Lower leg skin (tissue), 3 donors: ENCODE measurements at regions not wholly inside any gene's neighbourhood (a gene's known extent, or its start where the extent isn't known, plus 50 kb on each side); places are given as distances from the start of the nearest gene placed in this dataset.
"Not testable (repeated sequence)": the region's sequence is repeated elsewhere in the genome, so short reads cannot be mapped to it uniquely, and the experiment has no call there.

Source experiments
- POLR2A ChIP-seq, 2 donors: fragments of 450-650 bp; IDR thresholded peaks; one replicate each; pipeline ENCODE4 v1.6.1; 2016 to 2017; ENCODE audit warnings: antibody characterized with exemption in 2 of 2, mild to moderate bottlenecking in 1 of 2, moderate library complexity in 1 of 2
- TF ChIP-seq, protein P1 (sequence below), 3 donors: fragments of 450-650 bp; IDR thresholded peaks; one replicate each; pipeline ENCODE4 v1.5.1; 2016; ENCODE audit warnings: antibody characterized with exemption in 3 of 3, mild to moderate bottlenecking in 3 of 3, moderate library complexity in 2 of 3

DNA sequence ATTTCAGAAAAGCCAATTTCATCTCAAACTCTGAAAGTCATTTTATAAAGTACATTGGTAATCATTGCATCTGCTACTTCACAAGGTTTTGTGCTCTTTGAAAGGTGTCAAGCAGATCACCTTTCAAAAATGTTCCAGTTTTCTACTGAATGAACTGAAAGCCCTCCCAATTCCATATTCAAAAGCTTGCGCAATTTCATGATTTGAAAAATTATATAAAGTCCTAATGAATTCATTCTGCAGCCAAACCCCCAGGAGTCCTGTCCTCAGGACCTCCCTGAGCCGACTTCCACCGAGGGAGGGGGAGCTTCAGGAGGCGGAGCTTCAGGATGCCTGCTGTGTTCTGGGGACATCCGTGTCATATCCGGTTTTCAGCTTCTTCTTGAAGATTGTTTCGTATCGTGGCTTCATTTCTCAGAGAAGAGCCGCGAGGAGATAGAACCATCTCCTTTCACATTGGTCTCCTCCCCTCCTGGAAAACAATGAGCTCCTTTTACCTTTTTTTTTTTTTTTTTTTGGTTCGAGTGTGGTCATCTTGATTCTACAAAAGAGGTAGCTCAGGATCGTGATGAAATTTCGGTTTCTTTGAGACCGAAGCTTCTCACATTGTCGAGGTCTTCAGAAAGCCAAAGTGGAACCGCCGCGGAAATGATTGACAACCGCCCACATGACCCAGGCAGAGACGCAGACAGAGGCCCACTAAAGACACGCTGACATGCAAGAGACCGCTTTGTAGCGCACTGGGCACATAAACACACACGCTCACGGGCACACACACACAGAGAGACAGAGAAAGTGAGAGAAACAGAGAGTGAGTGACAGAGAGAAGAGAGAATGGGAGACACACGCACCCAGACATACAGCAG lies 553.8 kb upstream of the ZNF337 start:
- TF ChIP-seq, protein P1, sequence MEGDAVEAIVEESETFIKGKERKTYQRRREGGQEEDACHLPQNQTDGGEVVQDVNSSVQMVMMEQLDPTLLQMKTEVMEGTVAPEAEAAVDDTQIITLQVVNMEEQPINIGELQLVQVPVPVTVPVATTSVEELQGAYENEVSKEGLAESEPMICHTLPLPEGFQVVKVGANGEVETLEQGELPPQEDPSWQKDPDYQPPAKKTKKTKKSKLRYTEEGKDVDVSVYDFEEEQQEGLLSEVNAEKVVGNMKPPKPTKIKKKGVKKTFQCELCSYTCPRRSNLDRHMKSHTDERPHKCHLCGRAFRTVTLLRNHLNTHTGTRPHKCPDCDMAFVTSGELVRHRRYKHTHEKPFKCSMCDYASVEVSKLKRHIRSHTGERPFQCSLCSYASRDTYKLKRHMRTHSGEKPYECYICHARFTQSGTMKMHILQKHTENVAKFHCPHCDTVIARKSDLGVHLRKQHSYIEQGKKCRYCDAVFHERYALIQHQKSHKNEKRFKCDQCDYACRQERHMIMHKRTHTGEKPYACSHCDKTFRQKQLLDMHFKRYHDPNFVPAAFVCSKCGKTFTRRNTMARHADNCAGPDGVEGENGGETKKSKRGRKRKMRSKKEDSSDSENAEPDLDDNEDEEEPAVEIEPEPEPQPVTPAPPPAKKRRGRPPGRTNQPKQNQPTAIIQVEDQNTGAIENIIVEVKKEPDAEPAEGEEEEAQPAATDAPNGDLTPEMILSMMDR (IDR thresholded peaks at IDR 0.05) = not testable (repeated sequence)
- TF ChIP-seq POLR2A (IDR thresholded peaks at IDR 0.05) = not testable (repeated sequence)
